MCF 10A (cell line): ENCODE measurements at regions not wholly inside any gene's neighbourhood (a gene's known extent, or its start where the extent isn't known, plus 50 kb on each side); places are given as distances from the start of the nearest gene placed in this dataset.

Source experiments
- BruUV-seq: library from RNA; stranded (reverse); fragments of 400-500 nt; replicated peaks from 2 replicates; lab custom pipeline; 2021; lab: Mats Ljungman, UMichigan
- CTCF ChIA-PET: fragments of 300-600 bp; sonication (Branson Sonifier 250); formaldehyde crosslinking; extraction: SDS; loops from one replicate; lab custom pipeline; 2021; ENCODE audit warnings: antibody characterized with exemption, inconsistent platforms; lab: Yijun Ruan, JAX
- POLR2A ChIA-PET: fragments of 300-600, 350-650 bp; sonication (Branson Sonifier 250); formaldehyde crosslinking; extraction: SDS; loops from one replicate; lab custom pipeline; 2020; ENCODE audit warnings: antibody characterized with exemption, inconsistent platforms; lab: Yijun Ruan, JAX
- DNase-seq: peaks from one replicate; pipeline ENCODE4 v3.0.0-alpha.2; 2018; ENCODE audit not compliant: unreplicated experiment
- H3K27ac Mint-ChIP-seq: one replicate; pipeline ENCODE4 v1.8.0; 2022; ENCODE audit warnings: mild to moderate bottlenecking, low read depth, mixed read lengths; ENCODE audit not compliant: unreplicated experiment
- H3K27me3 Mint-ChIP-seq: one replicate; pipeline ENCODE4 v1.8.0; 2022; ENCODE audit warnings: mixed read lengths; ENCODE audit not compliant: insufficient read depth, unreplicated experiment
- H3K36me3 Mint-ChIP-seq: one replicate; pipeline ENCODE4 v1.8.0; 2022; ENCODE audit warnings: mild to moderate bottlenecking, moderate library complexity, mixed read lengths; ENCODE audit not compliant: insufficient read depth, unreplicated experiment
- H3K4me1 Mint-ChIP-seq: one replicate; pipeline ENCODE4 v1.8.0; 2022; ENCODE audit warnings: mixed read lengths; ENCODE audit not compliant: insufficient read depth, unreplicated experiment
- H3K4me3 Mint-ChIP-seq: one replicate; pipeline ENCODE4 v1.8.0; 2022; ENCODE audit warnings: mild to moderate bottlenecking, moderate library complexity, mixed read lengths; ENCODE audit not compliant: unreplicated experiment
- H3K9me3 Mint-ChIP-seq: one replicate; pipeline ENCODE4 v1.8.0; 2022; ENCODE audit warnings: mixed read lengths; ENCODE audit not compliant: unreplicated experiment
- CTCF ChIP-seq: fragments of 200-600 bp; IDR thresholded peaks from one replicate; pipeline ENCODE4 v1.8.0; 2022; ENCODE audit warnings: antibody characterized with exemption, mild to moderate bottlenecking; ENCODE audit not compliant: unreplicated experiment
- intact Hi-C: fragments of 100-400 bp; cut with micrococcal nuclease; formaldehyde crosslinking; loops from 2 replicates; pipeline ENCODE4 v1.14.1; 2022

- no TSS peak for BruUV-seq
- intact Hi-C loops, result no loop called here
- no peaks in the 10 kb centered on the region for H3K9me3 Mint-ChIP-seq
- H3K27me3 Mint-ChIP-seq, result no peaks in the 10 kb centered on the region
- ChIA-PET POLR2A (interaction anchor here (0.5 kb wide), 1 partner anchor 417 kb away, joined by 3 read pairs; no protein-coding TSS in a partner anchor), CTCF (interaction anchor here (0.6 to 2.0 kb wide), 5 partner anchors 16 to 170 kb away, joined by 4 to 6 read pairs (median 5); no protein-coding TSS in a partner anchor)
- H3K4me1 Mint-ChIP-seq, result peaks cover 11% of the 10 kb centered on the region
- no peak overlapping the region for H3K27ac Mint-ChIP-seq
- no peak overlapping the region for H3K4me3 Mint-ChIP-seq
- TF ChIP-seq CTCF, result no peak
- DNase-seq, result peak; percentile 41
- no peaks in the 10 kb centered on the region for H3K36me3 Mint-ChIP-seq
These were observed 56.9 kb upstream of the MYL10 start for GRCh38 chr7:101686030-101686429.

- Mint-ChIP-seq H3K27me3 (no peaks in the 10 kb centered on the region), H3K27ac (no peak overlapping the region), H3K4me3 (no peak overlapping the region), H3K9me3 (no peaks in the 10 kb centered on the region), H3K36me3 (no peaks in the 10 kb centered on the region), H3K4me1 (peaks cover under 1% of the 10 kb centered on the region)
- no peak for TF ChIP-seq CTCF
- intact Hi-C loops, result no loop called here
- ChIA-PET CTCF (interaction anchor here (0.6 to 2.0 kb wide), 7 partner anchors 12 to 350 kb away, joined by 3 to 6 read pairs (median 3); no protein-coding TSS in a partner anchor), POLR2A (interaction anchor here (0.5 to 0.6 kb wide), 2 partner anchors 56 to 88 kb away, joined by 3 read pairs; no protein-coding TSS in a partner anchor)
- no TSS peak for BruUV-seq
- no peak for DNase-seq
These were observed 58.0 kb upstream of the MYL10 start for GRCh38 chr7:101687081-101687480.

GRCh38 chr7:101687791-101688182 lies 58.7 kb upstream of the MYL10 start:
- ChIA-PET POLR2A (no interaction called here), CTCF (interaction anchor here (1.4 to 2.0 kb wide), 3 partner anchors 14 to 88 kb away, joined by 4 to 10 read pairs (median 6); no protein-coding TSS in a partner anchor)
- H3K9me3 Mint-ChIP-seq, result no peaks in the 10 kb centered on the region
- no peaks in the 10 kb centered on the region for H3K4me1 Mint-ChIP-seq
- no peaks in the 10 kb centered on the region for H3K27me3 Mint-ChIP-seq
- H3K36me3 Mint-ChIP-seq, result no peaks in the 10 kb centered on the region
- no peak for TF ChIP-seq CTCF
- intact Hi-C loops, result loop anchor here (1.0 to 2.0 kb wide), 3 partner anchors 127 to 585 kb away; no protein-coding TSS in a partner anchor
- DNase-seq, result no peak
- BruUV-seq, result no TSS peak
- H3K27ac Mint-ChIP-seq, result no peak overlapping the region
- no peak overlapping the region for H3K4me3 Mint-ChIP-seq

GRCh38 chr7:101688183-101688831 lies 59.2 kb upstream of the MYL10 start:
- Mint-ChIP-seq H3K27me3 (no peaks in the 10 kb centered on the region), H3K36me3 (no peaks in the 10 kb centered on the region), H3K27ac (no peak overlapping the region), H3K4me3 (no peak overlapping the region), H3K4me1 (no peaks in the 10 kb centered on the region), H3K9me3 (no peaks in the 10 kb centered on the region)
- CTCF ChIA-PET, result interaction anchor here (0.6 to 2.4 kb wide), 19 partner anchors 17 to 751 kb away, joined by 3 to 10 read pairs (median 4); no protein-coding TSS in a partner anchor
- intact Hi-C loops, result loop anchor here (1.0 to 2.0 kb wide), 3 partner anchors 126 to 584 kb away; no protein-coding TSS in a partner anchor
- POLR2A ChIA-PET, result interaction anchor here (0.7 kb wide), 1 partner anchor 193 kb away, joined by 3 read pairs; no protein-coding TSS in a partner anchor
- DNase-seq, result peak; percentile 66
- TF ChIP-seq CTCF, result peak; percentile 95
- no TSS peak for BruUV-seq
